HG02852 (cell line): ENCODE measurements at regions not wholly inside any gene's neighbourhood (a gene's known extent, or its start where the extent isn't known, plus 50 kb on each side); places are given as distances from the start of the nearest gene placed in this dataset.

Experiments
- ATAC-seq: cut with Tn5 transposase; IDR thresholded peaks from one replicate; pipeline ENCODE4 v1.9.1; 2021; ENCODE audit warnings: mild to moderate bottlenecking, moderate library complexity; ENCODE audit not compliant: unreplicated experiment

DNA sequence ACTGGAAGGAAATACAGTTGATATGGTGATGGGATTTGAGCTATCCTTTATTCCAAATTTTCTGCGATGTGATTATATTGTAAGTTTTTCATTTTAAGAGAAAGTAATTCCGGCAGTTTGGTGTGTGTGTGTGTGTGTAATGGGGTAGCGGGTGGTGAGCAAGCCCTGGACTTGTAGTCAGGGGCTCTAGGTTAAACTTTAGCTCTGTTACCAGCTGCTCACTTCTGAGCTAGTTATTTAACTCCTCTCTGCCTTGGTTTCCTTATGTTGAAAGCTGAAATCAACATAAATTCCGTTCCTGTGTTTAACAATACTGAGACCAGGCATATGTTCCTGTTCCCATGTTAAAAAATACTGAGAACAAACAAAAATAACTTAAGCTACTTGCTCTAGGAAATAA is 174.1 kb upstream of the CASK start:
- no peak for ATAC-seq

DNA sequence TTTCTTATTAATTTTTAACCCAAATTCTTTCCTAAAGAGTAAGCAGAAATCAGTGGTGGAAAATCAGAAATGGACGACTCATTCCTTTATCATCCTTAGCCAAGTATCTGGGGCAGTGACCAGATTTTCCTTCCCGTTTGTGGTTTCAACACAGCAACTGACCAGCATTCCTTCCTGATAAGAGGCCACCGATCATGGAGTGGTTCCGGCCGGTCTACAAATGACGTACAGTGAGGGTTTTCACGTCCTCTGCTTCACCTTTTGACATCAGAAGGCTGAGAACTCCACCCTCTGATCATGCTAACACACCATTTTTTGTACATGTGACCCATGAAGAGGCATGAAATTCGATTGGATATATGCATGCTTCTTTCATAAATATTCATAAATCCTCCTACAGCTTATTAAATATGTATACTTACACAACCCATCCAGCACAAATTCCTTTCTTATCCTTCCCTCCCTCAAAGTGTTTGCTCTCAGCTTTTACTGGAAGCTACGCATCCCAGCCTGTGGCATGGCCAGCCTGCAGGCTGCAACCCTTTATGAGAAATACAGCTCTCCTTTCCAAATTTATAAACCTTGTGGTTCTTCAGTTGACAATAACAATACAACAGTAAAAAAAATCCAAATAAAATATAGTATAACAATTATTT is 173.0 kb upstream of the CASK start:
- ATAC-seq, result no peak

DNA sequence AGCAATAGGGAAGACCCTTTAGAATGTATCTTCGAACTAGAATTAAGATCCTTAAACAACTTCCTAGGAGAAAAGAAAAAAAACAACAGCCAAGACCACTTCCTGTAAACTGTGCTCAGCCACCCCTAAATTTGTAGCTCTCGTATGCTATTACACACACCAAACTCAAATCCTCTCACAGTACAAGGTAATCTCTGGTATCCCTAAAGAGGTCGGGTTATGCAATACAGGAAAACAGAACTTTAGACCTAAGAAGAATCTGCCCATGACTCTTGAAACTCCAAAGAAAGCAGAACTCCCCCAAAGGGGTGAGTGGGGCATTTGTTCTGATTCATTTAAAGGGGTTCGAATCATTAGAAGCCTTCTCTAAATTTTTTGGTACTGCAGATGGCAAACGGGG is 170.9 kb upstream of the CASK start:
- no peak for ATAC-seq

GRCh38 chrX:42093756-42094155 is 170.4 kb upstream of the CASK start:
- ATAC-seq, result no peak

DNA sequence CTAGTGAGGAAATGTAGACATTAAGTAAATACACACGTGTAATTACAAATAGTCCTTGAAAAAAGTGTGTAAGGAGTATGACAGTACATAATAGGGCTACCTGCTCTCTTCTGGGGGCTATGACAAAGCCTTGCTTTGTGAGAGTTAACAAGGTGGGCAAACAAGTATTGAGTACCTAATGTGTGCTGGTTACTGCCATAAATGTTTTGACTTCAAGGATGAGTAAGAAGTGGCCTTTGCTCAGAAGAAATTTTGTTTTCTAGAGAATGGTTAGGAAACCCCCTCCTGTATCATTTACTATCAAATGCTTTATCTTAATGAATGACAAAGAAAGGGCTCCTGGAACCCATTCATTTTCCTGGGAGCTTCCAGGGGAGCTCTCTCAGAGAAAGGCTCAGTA is 167.0 kb upstream of the CASK start:
- ATAC-seq, result no peak

DNA sequence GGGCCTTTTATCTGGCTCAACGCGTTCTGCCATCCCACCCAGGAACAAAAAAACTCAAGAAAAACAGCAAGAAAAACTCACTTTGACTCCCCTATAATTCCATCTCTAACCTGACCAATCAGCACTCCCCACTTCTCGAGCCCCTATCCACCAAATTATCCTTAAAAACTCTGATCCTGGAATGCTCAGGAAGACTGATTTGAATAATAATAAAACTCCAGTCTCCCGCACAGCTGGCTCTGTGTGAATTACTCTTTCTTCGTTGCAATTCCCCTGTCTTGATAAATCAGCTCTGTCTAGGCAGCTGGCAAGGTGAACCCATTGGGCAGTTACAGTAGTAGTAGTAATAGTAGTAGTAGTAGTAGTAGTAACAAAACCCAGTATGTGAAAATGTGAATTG is 165.7 kb upstream of the CASK start:
- ATAC-seq, result no peak

DNA sequence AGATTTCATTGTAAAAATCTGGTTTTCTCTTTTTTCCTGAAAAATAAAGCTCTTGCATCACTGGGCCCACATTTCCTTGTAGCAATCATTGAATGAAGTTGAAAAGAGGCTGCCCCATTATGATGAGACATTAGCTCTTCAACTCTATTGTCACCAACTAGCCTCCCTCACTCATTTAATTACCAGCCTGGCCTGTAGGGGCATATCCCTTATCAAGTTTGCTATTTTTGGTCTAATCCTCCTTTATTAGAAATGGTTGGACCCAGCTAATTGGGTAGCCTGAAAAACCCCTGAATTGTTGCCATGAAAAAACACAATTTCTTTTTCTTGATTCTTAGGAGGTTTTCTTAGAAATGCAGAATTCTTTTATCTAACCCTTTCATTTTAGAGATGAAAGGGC is 164.6 kb upstream of the CASK start:
- ATAC-seq, result no peak

- ATAC-seq, result no peak
These were observed 162.5 kb upstream of the CASK start for GRCh38 chrX:42085836-42086235.

GRCh38 chrX:42079968-42080367 is 156.6 kb upstream of the CASK start:
- ATAC-seq, result no peak

DNA sequence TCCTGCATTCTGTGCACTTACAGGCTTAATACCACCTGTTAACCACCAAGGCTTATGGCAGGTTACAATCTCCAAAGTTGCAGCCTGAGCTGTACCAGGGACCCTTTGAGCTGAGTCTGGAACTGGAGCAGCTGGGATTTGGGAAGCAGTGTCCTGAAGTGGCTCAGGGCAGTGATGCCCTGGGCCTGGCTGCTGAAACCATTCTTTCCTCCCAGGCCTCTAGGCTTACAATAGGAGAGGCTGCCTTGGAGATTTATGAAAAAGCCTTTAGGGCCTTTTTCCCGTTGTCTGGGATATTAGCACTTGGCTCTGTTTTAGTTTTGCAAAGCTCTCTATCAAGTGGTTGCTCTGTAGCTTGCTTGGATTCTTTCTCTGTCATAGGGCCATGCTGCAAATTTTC is 154.3 kb upstream of the CASK start:
- ATAC-seq, result no peak

DNA sequence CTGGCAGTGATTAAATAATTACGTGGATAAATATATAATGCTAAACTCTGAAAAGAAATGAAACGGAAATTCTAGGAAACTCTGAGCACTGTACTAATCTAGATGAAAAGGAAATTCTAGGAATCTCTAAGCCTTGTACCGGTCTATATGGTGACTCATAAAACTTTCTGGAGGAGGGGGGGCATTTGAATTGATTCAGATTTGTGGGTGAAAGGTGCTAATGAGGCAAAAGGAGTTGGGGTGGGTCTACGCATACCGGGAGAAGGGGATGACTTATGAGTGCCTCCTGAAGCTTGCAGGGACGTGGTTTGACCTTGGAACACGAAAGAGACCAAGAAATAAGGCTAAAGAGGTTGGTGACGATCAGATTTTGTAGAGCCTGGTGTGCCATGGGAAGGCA is 151.7 kb upstream of the CASK start:
- ATAC-seq, result no peak

GRCh38 chrX:42073448-42073847 is 150.1 kb upstream of the CASK start:
- ATAC-seq, result no peak

DNA sequence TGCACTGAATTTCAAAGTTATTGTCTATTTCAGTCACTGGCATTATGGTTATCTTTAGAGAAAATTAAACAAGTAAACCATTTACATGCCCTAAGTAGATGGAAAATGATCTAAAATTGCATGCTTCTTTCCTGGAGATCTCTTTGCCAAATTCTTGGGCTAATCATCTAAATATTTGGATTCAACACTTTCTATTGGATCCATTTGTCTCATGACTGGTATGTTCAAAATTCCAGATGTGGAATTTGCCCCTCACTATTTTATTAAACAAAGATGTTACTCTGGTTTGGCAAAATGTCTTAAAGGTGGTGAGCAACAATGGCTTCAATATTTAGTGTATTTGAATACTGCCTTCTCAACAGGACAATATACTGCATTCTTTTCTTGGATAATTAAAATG is 147.5 kb upstream of the CASK start:
- no peak for ATAC-seq

DNA sequence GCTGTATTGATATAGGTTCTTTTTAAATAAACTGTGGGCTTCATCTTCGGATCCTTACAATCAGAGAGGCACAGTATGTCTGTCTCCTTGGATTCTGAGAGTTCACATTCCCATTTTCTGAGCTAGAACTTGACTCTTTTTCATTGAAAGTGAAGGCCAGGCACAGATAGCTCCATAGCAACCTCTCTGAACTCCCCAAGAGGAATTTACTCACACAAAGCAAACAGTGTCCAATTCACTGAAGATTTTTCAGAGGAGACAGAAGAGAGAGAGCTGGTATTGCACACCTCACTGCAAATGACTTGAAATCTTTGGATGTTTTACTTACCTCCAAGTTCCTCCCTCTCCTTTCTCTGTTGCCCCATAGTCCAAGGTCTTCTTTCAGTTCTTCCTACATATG is 130.9 kb upstream of the CASK start:
- ATAC-seq, result no peak

DNA sequence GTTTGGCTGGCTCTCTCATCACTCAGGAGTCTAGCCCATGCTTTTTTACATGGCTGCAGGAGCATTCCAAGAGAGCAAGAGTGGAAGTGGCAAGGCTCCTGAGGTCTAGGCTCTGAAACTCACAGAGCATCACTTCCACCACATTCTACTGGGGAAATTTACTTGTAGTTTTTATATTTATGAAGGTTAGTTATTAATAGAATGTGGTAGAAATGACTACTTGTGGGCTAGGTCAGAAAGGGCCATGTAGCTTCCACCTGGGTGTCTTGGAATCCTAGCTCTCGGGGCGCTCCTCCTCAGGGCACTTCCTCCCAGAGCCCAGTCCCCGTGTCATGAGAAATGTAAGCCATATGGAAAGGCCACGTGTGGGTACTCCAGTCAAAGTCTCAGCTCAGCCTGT is 127.0 kb upstream of the CASK start:
- no peak for ATAC-seq

DNA sequence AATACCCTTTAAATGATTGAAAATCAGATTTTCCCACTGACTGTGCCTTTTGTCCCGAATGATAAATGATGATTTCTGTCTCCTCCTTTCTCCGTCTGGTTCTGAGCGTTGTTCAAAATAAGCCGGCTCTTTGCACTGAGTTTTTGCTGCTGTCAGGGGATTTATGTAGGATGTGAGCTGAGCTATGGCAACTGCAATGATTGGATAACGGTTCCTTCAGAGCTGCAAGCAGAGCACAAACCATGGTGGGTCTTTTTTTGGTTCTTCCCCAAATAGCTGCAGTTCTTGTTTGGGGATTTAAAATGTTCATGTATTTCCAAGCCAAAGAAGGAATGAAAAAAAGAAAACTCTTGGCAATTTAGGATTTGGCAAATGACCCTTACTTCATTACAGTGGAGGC is 124.5 kb upstream of the CASK start:
- ATAC-seq, result no peak

GRCh38 chrX:42028109-42028508 is 104.8 kb upstream of the CASK start:
- no peak for ATAC-seq

DNA sequence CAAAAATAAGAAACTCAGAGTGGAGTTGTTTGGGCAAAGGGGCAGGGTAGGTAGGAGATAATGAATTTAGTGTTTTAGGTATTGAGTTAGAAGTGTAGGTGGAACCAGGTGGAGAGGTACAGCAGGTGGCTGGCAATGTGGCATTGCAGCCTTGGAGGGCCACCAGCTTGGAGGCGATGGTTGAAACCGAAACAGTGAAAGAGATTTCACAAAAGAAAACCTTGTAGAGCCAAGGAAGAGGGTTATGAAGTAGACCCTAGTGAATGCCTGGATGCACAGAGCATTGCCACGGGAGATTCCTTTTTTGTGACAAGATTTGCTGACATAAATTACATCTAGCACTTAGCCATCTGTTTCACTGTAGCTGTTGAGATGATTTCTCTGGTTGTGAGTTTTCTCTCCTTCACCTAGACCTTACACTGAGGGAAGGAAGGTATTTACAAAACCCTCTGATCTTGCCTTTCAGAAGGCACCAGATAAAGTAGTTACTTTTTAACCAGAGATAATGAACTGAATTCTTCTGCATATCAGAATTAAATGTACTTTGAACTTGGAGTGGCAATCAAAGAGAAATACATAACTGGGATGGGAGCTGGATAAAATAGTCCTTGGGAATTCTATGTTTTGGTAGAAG is 104.1 kb upstream of the CASK start:
- ATAC-seq, result no peak

DNA sequence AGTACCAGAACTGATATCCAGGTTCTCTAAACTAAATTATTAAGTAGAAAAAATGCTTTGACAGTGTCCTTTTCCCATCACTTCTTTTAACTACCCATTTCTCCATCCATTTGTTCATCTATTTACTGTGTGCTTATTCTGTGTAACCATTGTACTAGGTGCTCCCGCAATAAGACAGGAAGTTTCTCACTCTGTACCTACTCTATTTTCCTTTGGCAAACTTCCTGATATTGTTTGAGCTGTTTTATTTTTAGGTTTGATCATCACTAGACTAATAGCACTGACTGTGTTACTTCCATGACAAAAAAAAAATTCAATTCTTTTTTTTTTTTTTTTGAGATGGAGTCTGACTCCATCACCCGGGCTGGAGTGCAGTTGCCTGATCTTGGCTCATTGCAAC is 102.5 kb upstream of the CASK start:
- ATAC-seq, result no peak

DNA sequence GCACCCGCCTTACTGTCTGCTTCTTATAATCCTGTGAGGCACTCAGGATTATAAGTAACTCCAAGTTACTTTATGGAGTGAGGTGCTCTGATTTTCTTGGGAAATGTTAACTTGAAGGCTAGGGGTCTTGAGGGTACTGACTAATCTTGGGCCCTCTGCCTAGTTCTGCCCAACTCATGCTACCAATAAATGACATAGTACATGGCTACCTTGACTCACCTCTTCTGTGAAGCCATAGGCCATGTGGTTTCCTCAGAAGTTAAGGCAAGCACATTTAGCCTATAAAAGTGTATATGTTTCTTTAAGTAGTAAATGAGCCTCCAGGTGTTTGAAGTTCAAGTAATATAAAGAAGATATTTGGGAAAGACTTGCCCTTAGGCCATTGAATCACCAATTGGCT is 99.8 kb upstream of the CASK start:
- no peak for ATAC-seq

DNA sequence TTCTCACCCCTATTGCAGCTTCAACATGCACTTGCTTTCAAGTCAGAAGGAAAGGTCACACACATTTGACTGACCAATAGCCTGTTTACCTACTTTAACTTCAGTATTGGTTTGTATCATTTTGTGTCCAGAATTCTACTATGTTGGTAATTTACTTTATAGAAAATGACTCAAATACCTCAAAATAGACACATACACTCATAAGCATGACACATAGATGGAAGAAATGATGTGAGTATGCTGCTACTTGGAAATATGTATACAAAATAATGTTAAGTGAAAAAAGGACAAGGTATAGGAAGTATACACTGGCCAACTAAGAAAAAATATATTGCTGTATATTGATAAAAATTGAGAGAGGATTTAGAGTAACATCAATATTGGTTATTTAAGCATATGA is 98.8 kb upstream of the CASK start:
- ATAC-seq, result no peak

DNA sequence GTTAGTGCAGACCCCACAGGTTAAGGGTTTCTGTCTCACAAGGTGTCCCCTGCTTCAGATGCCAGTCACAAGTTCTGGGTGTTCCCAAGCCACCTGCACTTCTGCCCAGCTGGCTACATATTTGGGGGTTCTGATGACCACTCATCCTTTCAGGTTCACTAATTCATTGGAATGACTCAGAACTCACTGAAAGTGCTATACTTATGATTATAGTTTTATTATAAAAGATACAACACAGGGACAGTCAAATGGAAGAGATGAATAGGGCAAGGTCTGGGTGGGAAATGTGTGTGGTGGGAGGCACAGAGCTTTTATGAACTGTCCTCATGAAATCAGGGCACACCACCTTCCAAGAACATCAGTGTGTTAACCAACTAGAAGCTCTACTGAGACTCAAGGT is 97.7 kb upstream of the CASK start:
- no peak for ATAC-seq

DNA sequence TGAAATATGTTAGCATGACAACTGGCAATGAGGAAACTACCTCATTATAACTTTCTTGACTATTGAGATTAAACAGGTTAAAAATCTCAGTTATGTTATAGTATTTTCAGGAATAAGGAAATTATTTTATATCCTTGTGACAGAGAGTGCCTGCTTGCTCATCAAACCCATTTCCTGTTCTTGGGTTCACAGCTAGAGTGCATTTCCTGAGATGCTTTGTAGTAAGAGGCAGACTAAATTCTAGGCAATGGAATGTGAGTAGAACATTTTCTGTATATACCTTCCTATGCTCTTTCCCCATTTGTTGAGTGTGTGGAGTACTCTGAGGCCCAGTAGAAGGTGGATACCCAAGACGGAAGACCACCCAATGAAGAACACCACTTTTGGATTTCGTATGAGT is 96.9 kb upstream of the CASK start:
- no peak for ATAC-seq
